ENCODE measurements at regions not wholly inside any gene's neighbourhood (a gene's known extent, or its start where the extent isn't known, plus 50 kb on each side); places are given as distances from the start of the nearest gene placed in this dataset.

DNA sequence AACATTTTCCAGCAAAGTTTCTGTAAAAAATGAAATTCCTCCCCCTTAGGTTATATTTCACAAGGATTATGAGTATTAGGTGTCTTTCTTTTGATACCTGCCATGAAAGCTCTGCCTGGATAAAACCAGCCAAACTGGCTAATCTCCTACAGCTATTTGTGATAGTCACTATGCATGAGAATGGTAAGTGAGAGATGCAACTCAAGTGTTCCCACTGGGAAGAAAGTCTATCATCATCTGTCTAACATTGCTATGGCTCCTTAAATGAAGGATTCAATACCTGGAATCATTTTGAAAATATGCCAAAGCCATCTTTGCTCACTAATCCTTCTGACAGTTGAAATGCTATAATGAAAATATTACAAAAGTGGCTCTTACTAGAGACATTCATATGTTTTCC is 339.9 kb upstream of the LRRTM4 start:
- Histone ChIP-seq H3K27ac (ENCODE audit: low read depth in 2 of 2, low read length in 2 of 2) (no peak overlapping the region), H3K9ac (ENCODE audit: low read length in 3 of 3) (no peak overlapping the region), H3K4me3 (ENCODE audit: low read length in 3 of 3) (no peak overlapping the region), H3K9me3 (ENCODE audit: control insufficient read depth in 2 of 3, insufficient read depth in 1 of 3, low read length in 3 of 3) (no peaks in the 10 kb centered on the region), H3K36me3 (ENCODE audit: control insufficient read depth in 2 of 3, insufficient read depth in 3 of 3, low read length in 3 of 3) (no peaks in the 10 kb centered on the region), H3K27me3 (ENCODE audit: control insufficient read depth, insufficient read depth, low read length) (no peaks in the 10 kb centered on the region), H3K4me1 (ENCODE audit: control insufficient read depth in 2 of 3, insufficient read depth in 2 of 3, low read depth in 1 of 3, low read length in 3 of 3) (peaks cover 0 to 4% (median 0%) of the 10 kb centered on the region in 3 donors)
- FAIRE-seq (no peak), DNase-seq (no peak)
- no peak for TF ChIP-seq CTCF (IDR thresholded peaks at IDR 0.05; ENCODE audit: borderline replicate concordance, extremely low read depth, insufficient read depth)
- intact Hi-C loops (cut with DNase I): no loop called here

GRCh38 chr2:77864426-77864825 is 342.2 kb upstream of the LRRTM4 start:
- Histone ChIP-seq H3K27ac (ENCODE audit: low read depth in 2 of 2, low read length in 2 of 2) (no peak overlapping the region), H3K4me3 (ENCODE audit: low read length in 3 of 3) (no peak overlapping the region), H3K36me3 (ENCODE audit: control insufficient read depth in 2 of 3, insufficient read depth in 3 of 3, low read length in 3 of 3) (no peaks in the 10 kb centered on the region), H3K27me3 (ENCODE audit: control insufficient read depth, insufficient read depth, low read length) (no peaks in the 10 kb centered on the region), H3K9ac (ENCODE audit: low read length in 3 of 3) (no peak overlapping the region), H3K4me1 (ENCODE audit: control insufficient read depth in 2 of 3, insufficient read depth in 2 of 3, low read depth in 1 of 3, low read length in 3 of 3) (peaks cover 0 to 4% (median 0%) of the 10 kb centered on the region in 3 donors), H3K9me3 (ENCODE audit: control insufficient read depth in 2 of 3, insufficient read depth in 1 of 3, low read length in 3 of 3) (no peaks in the 10 kb centered on the region)
- FAIRE-seq: no peak
- DNase-seq: no peak
- intact Hi-C loops (cut with DNase I): no loop called here
- TF ChIP-seq CTCF (IDR thresholded peaks at IDR 0.05; ENCODE audit: borderline replicate concordance, extremely low read depth, insufficient read depth): no peak

GRCh38 chr2:77866661-77867060 is 344.5 kb upstream of the LRRTM4 start:
- H3K27me3 ChIP-seq (ENCODE audit: control insufficient read depth, insufficient read depth, low read length): no peaks in the 10 kb centered on the region
- H3K4me3 ChIP-seq (ENCODE audit: low read length in 3 of 3): no peak overlapping the region
- H3K4me1 ChIP-seq (ENCODE audit: control insufficient read depth in 2 of 3, insufficient read depth in 2 of 3, low read depth in 1 of 3, low read length in 3 of 3): peaks cover 0 to 4% (median 0%) of the 10 kb centered on the region in 3 donors
- H3K9ac ChIP-seq (ENCODE audit: low read length in 3 of 3): no peak overlapping the region
- H3K36me3 ChIP-seq (ENCODE audit: control insufficient read depth in 2 of 3, insufficient read depth in 3 of 3, low read length in 3 of 3): no peaks in the 10 kb centered on the region
- TF ChIP-seq CTCF (IDR thresholded peaks at IDR 0.05; ENCODE audit: borderline replicate concordance, extremely low read depth, insufficient read depth): no peak
- intact Hi-C loops (cut with DNase I): no loop called here
- FAIRE-seq: no peak
- no peaks in the 10 kb centered on the region for H3K9me3 ChIP-seq (ENCODE audit: control insufficient read depth in 2 of 3, insufficient read depth in 1 of 3, low read length in 3 of 3)
- H3K27ac ChIP-seq (ENCODE audit: low read depth in 2 of 2, low read length in 2 of 2): no peak overlapping the region
- peak in 1 of 5 donors; percentile 1 for DNase-seq

GRCh38 chr2:77867146-77867545 is 345.0 kb upstream of the LRRTM4 start:
- no peak for TF ChIP-seq CTCF (IDR thresholded peaks at IDR 0.05; ENCODE audit: borderline replicate concordance, extremely low read depth, insufficient read depth)
- H3K4me3 ChIP-seq (ENCODE audit: low read length in 3 of 3): no peak overlapping the region
- FAIRE-seq (no peak), DNase-seq (no peak)
- no peaks in the 10 kb centered on the region for H3K27me3 ChIP-seq (ENCODE audit: control insufficient read depth, insufficient read depth, low read length)
- H3K4me1 ChIP-seq (ENCODE audit: control insufficient read depth in 2 of 3, insufficient read depth in 2 of 3, low read depth in 1 of 3, low read length in 3 of 3): peaks cover 0 to 4% (median 0%) of the 10 kb centered on the region in 3 donors
- H3K9me3 ChIP-seq (ENCODE audit: control insufficient read depth in 2 of 3, insufficient read depth in 1 of 3, low read length in 3 of 3): no peaks in the 10 kb centered on the region
- no peak overlapping the region for H3K27ac ChIP-seq (ENCODE audit: low read depth in 2 of 2, low read length in 2 of 2)
- H3K9ac ChIP-seq (ENCODE audit: low read length in 3 of 3): no peak overlapping the region
- intact Hi-C loops (cut with DNase I): no loop called here
- H3K36me3 ChIP-seq (ENCODE audit: control insufficient read depth in 2 of 3, insufficient read depth in 3 of 3, low read length in 3 of 3): no peaks in the 10 kb centered on the region

Data from kidney (tissue), 13 donors.